ENCODE measurements at regions not wholly inside any gene's neighbourhood (a gene's known extent, or its start where the extent isn't known, plus 50 kb on each side); places are given as distances from the start of the nearest gene placed in this dataset.

DNA sequence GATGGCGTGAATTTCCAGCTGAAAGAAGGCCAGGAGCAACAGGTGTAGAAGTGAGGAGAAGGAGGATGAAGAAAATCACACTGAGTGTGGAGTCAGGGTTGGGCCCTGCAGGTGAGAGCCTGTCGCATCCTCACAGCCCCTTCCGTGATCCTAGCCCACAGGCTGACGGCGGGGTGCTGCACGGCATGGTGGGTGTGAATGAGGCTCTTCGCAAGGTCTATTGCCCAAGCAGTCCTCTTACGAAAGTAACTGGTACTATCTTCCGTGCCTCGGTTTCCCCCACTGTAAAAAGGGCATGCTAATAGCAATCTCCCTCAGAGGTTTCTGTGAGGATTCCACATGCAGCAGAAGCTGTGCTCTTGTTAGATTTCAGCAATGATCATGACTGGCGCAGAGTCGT, 129.9 kb upstream of the TNS3 start:
- no peaks in the 10 kb centered on the region for H3K9me3 ChIP-seq (ENCODE audit: control insufficient read depth, low read length)
- no peaks in the 10 kb centered on the region for H3K36me3 ChIP-seq (ENCODE audit: control insufficient read depth, insufficient read depth, low read length)
- WGBS, 2 experiments, result 94% methylated on average over 12 of the region's 12 CpGs
- no peaks in the 10 kb centered on the region for H3K27me3 ChIP-seq (ENCODE audit: control insufficient read depth, insufficient read depth, low read length, poor library complexity, severe bottlenecking)
- H3K4me3 ChIP-seq (ENCODE audit: insufficient read depth, low read depth, low read length), result no peak overlapping the region
- no peak overlapping the region for H3K27ac ChIP-seq (ENCODE audit: insufficient read depth, low read depth, low read length, poor library complexity, severe bottlenecking)
- no peaks in the 10 kb centered on the region for H3K4me1 ChIP-seq (ENCODE audit: control insufficient read depth, insufficient read depth, low read length)

DNA sequence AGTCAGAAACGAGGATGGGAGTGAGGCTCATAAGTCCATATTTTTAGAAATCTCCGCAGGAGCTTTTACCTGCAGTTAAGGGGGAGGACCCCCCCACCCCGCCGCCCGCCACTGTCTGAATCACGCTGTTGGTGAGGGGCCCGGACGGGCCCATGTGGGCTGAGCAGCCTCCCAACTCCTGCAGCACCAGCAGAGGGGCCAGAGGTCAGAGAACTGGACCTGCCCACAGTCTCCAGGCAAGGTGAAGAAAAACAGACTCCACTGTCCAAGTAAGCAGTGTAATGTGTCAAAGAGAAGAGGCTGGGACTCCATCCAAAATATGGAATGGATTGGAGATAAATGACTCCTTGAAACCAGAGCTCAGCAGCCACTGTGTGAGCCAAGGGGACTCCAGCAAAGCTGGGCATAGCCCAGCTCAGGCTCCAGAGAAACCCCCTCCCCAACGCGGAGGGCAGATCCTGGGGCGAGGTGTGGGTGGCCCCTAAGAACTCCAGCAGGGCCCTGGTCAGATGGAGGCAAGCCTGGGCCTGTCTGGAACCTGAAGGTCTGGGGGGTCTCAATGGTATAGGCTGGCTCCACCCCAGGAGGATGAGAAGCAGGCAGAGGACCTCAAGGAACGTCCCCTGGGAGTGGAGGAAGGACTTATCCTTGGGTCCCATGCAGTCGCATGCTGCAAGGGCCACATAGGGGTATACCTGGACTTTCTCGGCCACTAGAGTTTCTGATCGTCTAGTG, 128.5 kb upstream of the TNS3 start:
- H3K9me3 ChIP-seq (ENCODE audit: control insufficient read depth, low read length), result no peaks in the 10 kb centered on the region
- no peak overlapping the region for H3K4me3 ChIP-seq (ENCODE audit: insufficient read depth, low read depth, low read length)
- no peaks in the 10 kb centered on the region for H3K36me3 ChIP-seq (ENCODE audit: control insufficient read depth, insufficient read depth, low read length)
- no peak overlapping the region for H3K27ac ChIP-seq (ENCODE audit: insufficient read depth, low read depth, low read length, poor library complexity, severe bottlenecking)
- WGBS, 2 experiments, result 93 to 94% methylated on average over 15 of the region's 15 CpGs
- H3K4me1 ChIP-seq (ENCODE audit: control insufficient read depth, insufficient read depth, low read length), result no peaks in the 10 kb centered on the region
- H3K27me3 ChIP-seq (ENCODE audit: control insufficient read depth, insufficient read depth, low read length, poor library complexity, severe bottlenecking), result no peaks in the 10 kb centered on the region

DNA sequence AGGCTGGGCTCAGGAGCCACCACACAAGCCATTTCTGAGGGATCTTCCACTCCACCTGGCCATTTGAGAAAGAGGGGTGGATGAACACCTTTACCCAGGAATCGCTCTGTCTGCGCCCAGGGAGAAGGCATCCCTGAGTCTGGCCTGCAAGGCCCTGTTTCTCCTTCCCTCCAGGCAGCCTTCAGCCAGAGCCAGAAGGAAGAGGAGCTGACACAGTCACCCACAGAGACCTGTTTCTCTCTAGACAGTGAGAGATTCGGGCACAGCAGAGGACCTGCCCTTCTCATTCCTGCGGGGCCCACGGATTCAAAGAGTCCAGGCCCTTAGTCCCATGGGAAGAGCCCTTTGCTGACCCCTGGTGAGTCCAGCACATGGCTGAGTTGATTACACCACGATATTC, 127.5 kb upstream of the TNS3 start:
- Histone ChIP-seq H3K27ac (ENCODE audit: insufficient read depth, low read depth, low read length, poor library complexity, severe bottlenecking) (no peak overlapping the region), H3K27me3 (ENCODE audit: control insufficient read depth, insufficient read depth, low read length, poor library complexity, severe bottlenecking) (no peaks in the 10 kb centered on the region), H3K4me1 (ENCODE audit: control insufficient read depth, insufficient read depth, low read length) (no peaks in the 10 kb centered on the region), H3K36me3 (ENCODE audit: control insufficient read depth, insufficient read depth, low read length) (no peaks in the 10 kb centered on the region), H3K4me3 (ENCODE audit: insufficient read depth, low read depth, low read length) (no peak overlapping the region), H3K9me3 (ENCODE audit: control insufficient read depth, low read length) (no peaks in the 10 kb centered on the region)
- WGBS, 2 experiments, result 91 to 94% methylated on average over 6 of the region's 6 CpGs

- Histone ChIP-seq H3K27ac (ENCODE audit: insufficient read depth, low read depth, low read length, poor library complexity, severe bottlenecking) (no peak overlapping the region), H3K36me3 (ENCODE audit: control insufficient read depth, insufficient read depth, low read length) (no peaks in the 10 kb centered on the region), H3K9me3 (ENCODE audit: control insufficient read depth, low read length) (no peaks in the 10 kb centered on the region), H3K4me1 (ENCODE audit: control insufficient read depth, insufficient read depth, low read length) (no peaks in the 10 kb centered on the region), H3K4me3 (ENCODE audit: insufficient read depth, low read depth, low read length) (no peak overlapping the region), H3K27me3 (ENCODE audit: control insufficient read depth, insufficient read depth, low read length, poor library complexity, severe bottlenecking) (no peaks in the 10 kb centered on the region)
- 88 to 89% methylated on average over 4 of the region's 4 CpGs for WGBS, 2 experiments
Observed at GRCh38 chr7:47709051-47709450, 127.1 kb upstream of the TNS3 start.

- Histone ChIP-seq H3K9me3 (ENCODE audit: control insufficient read depth, low read length) (no peaks in the 10 kb centered on the region), H3K36me3 (ENCODE audit: control insufficient read depth, insufficient read depth, low read length) (no peaks in the 10 kb centered on the region), H3K4me3 (ENCODE audit: insufficient read depth, low read depth, low read length) (no peak overlapping the region), H3K27ac (ENCODE audit: insufficient read depth, low read depth, low read length, poor library complexity, severe bottlenecking) (no peak overlapping the region), H3K4me1 (ENCODE audit: control insufficient read depth, insufficient read depth, low read length) (no peaks in the 10 kb centered on the region), H3K27me3 (ENCODE audit: control insufficient read depth, insufficient read depth, low read length, poor library complexity, severe bottlenecking) (no peaks in the 10 kb centered on the region)
- WGBS, 2 experiments, result 94 to 96% methylated on average over 5 to 6 of the region's 6 CpGs
Observed at GRCh38 chr7:47707583-47707982, 125.7 kb upstream of the TNS3 start.

GRCh38 chr7:47704936-47705335, 123.0 kb upstream of the TNS3 start:
- 95 to 100% methylated on average over 2 of the region's 2 CpGs for WGBS, 2 experiments
- H3K4me1 ChIP-seq (ENCODE audit: control insufficient read depth, insufficient read depth, low read length), result no peaks in the 10 kb centered on the region
- no peaks in the 10 kb centered on the region for H3K27me3 ChIP-seq (ENCODE audit: control insufficient read depth, insufficient read depth, low read length, poor library complexity, severe bottlenecking)
- no peaks in the 10 kb centered on the region for H3K9me3 ChIP-seq (ENCODE audit: control insufficient read depth, low read length)
- H3K27ac ChIP-seq (ENCODE audit: insufficient read depth, low read depth, low read length, poor library complexity, severe bottlenecking), result no peak overlapping the region
- H3K36me3 ChIP-seq (ENCODE audit: control insufficient read depth, insufficient read depth, low read length), result no peaks in the 10 kb centered on the region
- no peak overlapping the region for H3K4me3 ChIP-seq (ENCODE audit: insufficient read depth, low read depth, low read length)

- H3K9me3 ChIP-seq (ENCODE audit: control insufficient read depth, low read length), result no peaks in the 10 kb centered on the region
- no peak overlapping the region for H3K4me3 ChIP-seq (ENCODE audit: insufficient read depth, low read depth, low read length)
- no peaks in the 10 kb centered on the region for H3K4me1 ChIP-seq (ENCODE audit: control insufficient read depth, insufficient read depth, low read length)
- no peak overlapping the region for H3K27ac ChIP-seq (ENCODE audit: insufficient read depth, low read depth, low read length, poor library complexity, severe bottlenecking)
- 100% methylated on average over 1 of the region's 1 CpG for WGBS, 2 experiments
- no peaks in the 10 kb centered on the region for H3K27me3 ChIP-seq (ENCODE audit: control insufficient read depth, insufficient read depth, low read length, poor library complexity, severe bottlenecking)
- H3K36me3 ChIP-seq (ENCODE audit: control insufficient read depth, insufficient read depth, low read length), result no peaks in the 10 kb centered on the region
Observed at GRCh38 chr7:47702080-47702479, 120.2 kb upstream of the TNS3 start.

DNA sequence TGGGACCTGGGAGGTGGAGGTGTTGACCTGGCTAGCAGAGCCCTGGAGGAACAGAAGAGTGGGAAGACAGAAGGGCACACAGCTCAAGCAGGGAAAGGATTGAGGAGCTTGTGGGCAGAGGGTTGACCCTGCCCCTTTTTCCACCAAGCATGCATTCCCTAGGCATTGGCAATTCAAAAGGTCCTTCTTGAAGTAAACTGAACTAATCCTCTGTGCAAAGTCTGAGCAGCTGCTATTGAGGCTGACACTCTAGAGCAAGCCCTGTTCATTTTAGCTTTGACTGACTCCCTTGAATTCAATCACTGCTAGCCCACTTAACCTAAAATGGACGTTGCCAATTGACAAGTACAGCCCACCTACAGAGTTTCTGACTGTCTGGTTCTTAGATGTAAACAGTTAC, 116.5 kb upstream of the TNS3 start:
- Histone ChIP-seq H3K4me1 (ENCODE audit: control insufficient read depth, insufficient read depth, low read length) (no peaks in the 10 kb centered on the region), H3K27ac (ENCODE audit: insufficient read depth, low read depth, low read length, poor library complexity, severe bottlenecking) (no peak overlapping the region), H3K4me3 (ENCODE audit: insufficient read depth, low read depth, low read length) (no peak overlapping the region), H3K36me3 (ENCODE audit: control insufficient read depth, insufficient read depth, low read length) (no peaks in the 10 kb centered on the region), H3K27me3 (ENCODE audit: control insufficient read depth, insufficient read depth, low read length, poor library complexity, severe bottlenecking) (no peaks in the 10 kb centered on the region), H3K9me3 (ENCODE audit: control insufficient read depth, low read length) (no peaks in the 10 kb centered on the region)
- 82 to 85% methylated on average over 1 of the region's 1 CpG for WGBS, 2 experiments

DNA sequence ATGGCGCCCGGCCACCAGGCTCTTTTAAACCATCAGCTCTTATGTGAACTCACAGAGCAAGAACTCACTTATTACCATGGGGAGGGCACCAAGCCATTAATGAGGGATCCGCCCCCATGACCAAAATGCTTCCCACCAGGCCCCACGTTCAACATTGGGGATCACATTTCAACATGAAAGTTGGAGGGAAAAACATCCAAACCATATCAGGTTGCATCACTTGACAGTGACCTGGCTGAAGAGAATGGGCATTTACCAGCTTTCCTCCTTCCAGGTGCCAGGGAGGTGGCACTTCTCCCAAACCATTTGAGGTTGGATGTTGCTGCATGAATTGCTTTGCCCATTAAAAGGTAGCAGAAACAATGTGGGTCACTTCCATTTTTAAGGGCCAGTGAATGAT, 115.6 kb upstream of the TNS3 start:
- 83 to 86% methylated on average over 4 of the region's 4 CpGs for WGBS, 2 experiments
- H3K36me3 ChIP-seq (ENCODE audit: control insufficient read depth, insufficient read depth, low read length), result no peaks in the 10 kb centered on the region
- H3K9me3 ChIP-seq (ENCODE audit: control insufficient read depth, low read length), result no peaks in the 10 kb centered on the region
- H3K4me3 ChIP-seq (ENCODE audit: insufficient read depth, low read depth, low read length), result no peak overlapping the region
- no peaks in the 10 kb centered on the region for H3K4me1 ChIP-seq (ENCODE audit: control insufficient read depth, insufficient read depth, low read length)
- H3K27me3 ChIP-seq (ENCODE audit: control insufficient read depth, insufficient read depth, low read length, poor library complexity, severe bottlenecking), result no peaks in the 10 kb centered on the region
- no peak overlapping the region for H3K27ac ChIP-seq (ENCODE audit: insufficient read depth, low read depth, low read length, poor library complexity, severe bottlenecking)

GRCh38 chr7:47696152-47696710, 114.3 kb upstream of the TNS3 start:
- Histone ChIP-seq H3K9me3 (ENCODE audit: control insufficient read depth, low read length) (no peaks in the 10 kb centered on the region), H3K27me3 (ENCODE audit: control insufficient read depth, insufficient read depth, low read length, poor library complexity, severe bottlenecking) (no peaks in the 10 kb centered on the region), H3K27ac (ENCODE audit: insufficient read depth, low read depth, low read length, poor library complexity, severe bottlenecking) (no peak overlapping the region), H3K4me1 (ENCODE audit: control insufficient read depth, insufficient read depth, low read length) (no peaks in the 10 kb centered on the region), H3K36me3 (ENCODE audit: control insufficient read depth, insufficient read depth, low read length) (no peaks in the 10 kb centered on the region), H3K4me3 (ENCODE audit: insufficient read depth, low read depth, low read length) (no peak overlapping the region)
- 96 to 97% methylated on average over 7 of the region's 7 CpGs for WGBS, 2 experiments

Data from ectodermal cell (in vitro differentiated cells).